Activated CD4-positive, alpha-beta T cell treated with anti-CD3 and anti-CD28 coated beads, Interleukin-2, Interleukin-4, amounts not matched to agents 100 ng/mL and 50 ng/mL, durations not matched to agents 16 hours and 8 hours (primary cell): ENCODE measurements at regions not wholly inside any gene's neighbourhood (a gene's known extent, or its start where the extent isn't known, plus 50 kb on each side); places are given as distances from the start of the nearest gene placed in this dataset.
"Not testable (repeated sequence)": the region's sequence is repeated elsewhere in the genome, so short reads cannot be mapped to it uniquely, and the experiment has no call there.

Experiments used
- DNase-seq: peaks from one replicate; pipeline ENCODE4 v3.0.0-alpha.2; 2020; ENCODE audit warnings: low spot score

GRCh38 chr2:67872481-67872880, 190.3 kb downstream of the C1D start:
- no peak for DNase-seq

GRCh38 chr2:67873916-67874315, 188.9 kb downstream of the C1D start:
- DNase-seq, result no peak

GRCh38 chr2:67876176-67876575, 186.6 kb downstream of the C1D start:
- no peak for DNase-seq

- DNase-seq, result no peak
Observed at GRCh38 chr2:67877301-67877700, 185.5 kb downstream of the C1D start.

- no peak for DNase-seq
Observed at GRCh38 chr2:67878743-67879142, 184.1 kb downstream of the C1D start.

- DNase-seq, result no peak
Observed at GRCh38 chr2:67879586-67880290, 183.1 kb downstream of the C1D start.

- DNase-seq, result no peak
Observed at GRCh38 chr2:67880291-67880761, 182.5 kb downstream of the C1D start.

GRCh38 chr2:67881816-67882215, 181.0 kb downstream of the C1D start:
- DNase-seq, result no peak

GRCh38 chr2:67883316-67884087, 179.3 kb downstream of the C1D start:
- no peak for DNase-seq

GRCh38 chr2:67888351-67889005, 174.3 kb downstream of the C1D start:
- DNase-seq, result no peak

- DNase-seq, result no peak
Observed at GRCh38 chr2:67889056-67889455, 173.7 kb downstream of the C1D start.

GRCh38 chr2:67891642-67892041, 171.2 kb downstream of the C1D start:
- DNase-seq, result no peak

- no peak for DNase-seq
Observed at GRCh38 chr2:67892339-67892846, 170.4 kb downstream of the C1D start.

- DNase-seq, result no peak
Observed at GRCh38 chr2:67895227-67895941, 167.4 kb downstream of the C1D start.

GRCh38 chr2:67896076-67896475, 166.7 kb downstream of the C1D start:
- no peak for DNase-seq

- DNase-seq, result no peak
Observed at GRCh38 chr2:67896476-67896875, 166.3 kb downstream of the C1D start.

GRCh38 chr2:67898595-67898994, 164.2 kb downstream of the C1D start:
- no peak for DNase-seq

- no peak for DNase-seq
Observed at GRCh38 chr2:67899187-67899586, 163.6 kb downstream of the C1D start.

- DNase-seq, result no peak
Observed at GRCh38 chr2:67900826-67901225, 162.0 kb downstream of the C1D start.

GRCh38 chr2:67904566-67904965, 158.2 kb downstream of the C1D start:
- no peak for DNase-seq

- no peak for DNase-seq
Observed at GRCh38 chr2:67904966-67905365, 157.8 kb downstream of the C1D start.

GRCh38 chr2:67906547-67906946, 156.3 kb downstream of the C1D start:
- DNase-seq, result not testable (repeated sequence)
